PC-3 (cell line): ENCODE measurements at regions not wholly inside any gene's neighbourhood (a gene's known extent, or its start where the extent isn't known, plus 50 kb on each side); places are given as distances from the start of the nearest gene placed in this dataset.

Source experiments
- ATAC-seq: fragments of 200-7000 bp; cut with Tn5 transposase; 2 replicates; pipeline ENCODE4 v1.9.1; 2020; ENCODE audit warnings: mild to moderate bottlenecking, moderate library complexity
- BruUV-seq: library from RNA; stranded (reverse); fragments of 400-500 nt; replicated peaks from 2 replicates; lab custom pipeline; 2021; lab: Mats Ljungman, UMichigan
- CTCF ChIA-PET: fragments of 300-600 bp; sonication (Branson Sonifier 250); formaldehyde crosslinking; loops from one replicate; lab custom pipeline; 2022; ENCODE audit warnings: antibody characterized with exemption; lab: Charles Lee
- POLR2A ChIA-PET: fragments of 300-600 bp; sonication (Branson Sonifier 250); formaldehyde crosslinking; loops from one replicate; lab custom pipeline; 2022; ENCODE audit warnings: antibody characterized with exemption; ENCODE audit not compliant: unreplicated experiment; lab: Charles Lee
- DNase-seq: peaks from one replicate; pipeline ENCODE4 v3.0.0-alpha.2; 2015
- H2AFZ ChIP-seq: fragments of 300-600 bp; sonication (generic); 2 replicates; pipeline ENCODE4 v1.6.0; 2016; ENCODE audit warnings: antibody characterized with exemption, low read length
- H3F3A ChIP-seq: fragments of 300-600 bp; sonication (generic); one replicate; pipeline ENCODE4 v1.6.0; 2017; ENCODE audit warnings: antibody characterized with exemption, low read length, control low read depth, mild to moderate bottlenecking; ENCODE audit not compliant: unreplicated experiment
- H3K27ac ChIP-seq: fragments of 300-600 bp; sonication (generic); 2 replicates; pipeline ENCODE4 v1.5.1; 2016; ENCODE audit warnings: mild to moderate bottlenecking, low read length
- H3K27me3 ChIP-seq: fragments of 300-600 bp; sonication (generic); 2 replicates; pipeline ENCODE4 v1.6.1; 2016; ENCODE audit warnings: low read length, mixed read lengths
- H3K36me3 ChIP-seq: fragments of 300-600 bp; sonication (generic); 2 replicates; pipeline ENCODE4 v1.6.1; 2016; ENCODE audit warnings: low read depth, mixed run types, low read length, mixed read lengths
- H3K4me1 ChIP-seq: fragments of 300-600 bp; sonication (generic); 2 replicates; pipeline ENCODE4 v1.5.1; 2016; ENCODE audit warnings: low read length; ENCODE audit not compliant: insufficient read depth
- H3K4me2 ChIP-seq: fragments of 300-600 bp; sonication (generic); 2 replicates; pipeline ENCODE4 v1.6.0; 2016; ENCODE audit warnings: low read length
- H3K4me3 ChIP-seq: fragments of 300-600 bp; sonication (generic); 2 replicates; pipeline ENCODE4 v1.5.1; 2016; ENCODE audit warnings: mild to moderate bottlenecking, low read length, mixed read lengths
- H3K79me2 ChIP-seq: fragments of 300-600 bp; sonication (generic); 2 replicates; pipeline ENCODE4 v1.6.1; 2017; ENCODE audit warnings: low read length, mixed read lengths
- H3K9ac ChIP-seq: fragments of 300-600 bp; sonication (generic); 2 replicates; pipeline ENCODE4 v1.6.0; 2016; ENCODE audit warnings: mild to moderate bottlenecking, low read length
- H3K9me2 ChIP-seq: fragments of 300-600 bp; sonication (generic); replicated peaks from 2 replicates; pipeline ENCODE4 v1.6.1; 2016; ENCODE audit warnings: mixed run types, low read length, mixed read lengths
- H3K9me3 ChIP-seq: fragments of 300-600 bp; sonication (generic); 2 replicates; pipeline ENCODE4 v1.6.1; 2016; ENCODE audit warnings: low read length, mixed read lengths
- H4K20me1 ChIP-seq: fragments of 300-600 bp; sonication (generic); 2 replicates; pipeline ENCODE4 v1.6.1; 2016; ENCODE audit warnings: low read length, mixed read lengths
- CTCF ChIP-seq: fragments of 300-600 bp; sonication (generic); conservative IDR thresholded peaks from 2 replicates; pipeline ENCODE4 v1.5.1; 2017; ENCODE audit warnings: antibody characterized with exemption, low read depth, mild to moderate bottlenecking, low read length
- EZH2 ChIP-seq: fragments of 300-600 bp; sonication (generic); IDR thresholded peaks from one replicate; pipeline ENCODE4 v1.6.1; 2017; ENCODE audit warnings: antibody characterized with exemption, mild to moderate bottlenecking, low read length; ENCODE audit not compliant: unreplicated experiment
- EZH2phosphoT487 ChIP-seq: fragments of 300-600 bp; sonication (generic); IDR thresholded peaks from 2 replicates; pipeline ENCODE4 v1.6.1; 2018; ENCODE audit warnings: mild to moderate bottlenecking, antibody characterized with exemption, low read length, borderline replicate concordance
- intact Hi-C: fragments of 100-400 bp; cut with micrococcal nuclease; formaldehyde crosslinking; loops from 2 replicates; pipeline ENCODE4 v1.9.0; 2023

GRCh38 chr6:6940031-6941025 is 167.4 kb upstream of the RREB1 start:
- Histone ChIP-seq H3K9ac (no peak overlapping the region), H3K4me1 (no peaks in the 10 kb centered on the region), H3K4me2 (no peak overlapping the region), H3K27me3 (no peaks in the 10 kb centered on the region), H3K36me3 (no peaks in the 10 kb centered on the region), H3K9me3 (no peaks in the 10 kb centered on the region), H3K9me2 (no peaks in the 10 kb centered on the region), H3K27ac (no peak overlapping the region), H3K4me3 (no peak overlapping the region), H4K20me1 (no peaks in the 10 kb centered on the region), H3K79me2 (no peaks in the 10 kb centered on the region), H3F3A (no peaks in the 10 kb centered on the region), H2AFZ (no peak overlapping the region)
- ChIA-PET POLR2A (no interaction called here), CTCF (no interaction called here)
- no peak for ATAC-seq
- BruUV-seq = no TSS peak
- intact Hi-C loops = no loop called here
- no peak for DNase-seq
- TF ChIP-seq EZH2phosphoT487 = no peak
- TF ChIP-seq CTCF = no peak
- no peak for TF ChIP-seq EZH2

GRCh38 chr6:6941201-6941600 is 166.6 kb upstream of the RREB1 start:
- Histone ChIP-seq H3K79me2 (no peaks in the 10 kb centered on the region), H2AFZ (no peak overlapping the region), H3K27me3 (no peaks in the 10 kb centered on the region), H3K4me2 (no peak overlapping the region), H3K9me2 (no peaks in the 10 kb centered on the region), H3K4me3 (no peak overlapping the region), H3K9ac (no peak overlapping the region), H3K4me1 (no peaks in the 10 kb centered on the region), H3F3A (no peaks in the 10 kb centered on the region), H3K9me3 (no peaks in the 10 kb centered on the region), H3K27ac (no peak overlapping the region), H3K36me3 (no peaks in the 10 kb centered on the region), H4K20me1 (no peaks in the 10 kb centered on the region)
- intact Hi-C loops = no loop called here
- TF ChIP-seq EZH2phosphoT487 = no peak
- ATAC-seq = no peak
- ChIA-PET POLR2A (no interaction called here), CTCF (no interaction called here)
- no TSS peak for BruUV-seq
- DNase-seq = no peak

- CTCF ChIA-PET = no interaction called here
- Histone ChIP-seq H3K9me3 (no peaks in the 10 kb centered on the region), H3K9me2 (no peaks in the 10 kb centered on the region), H3K27ac (no peak overlapping the region), H3K9ac (no peak overlapping the region), H3K79me2 (no peaks in the 10 kb centered on the region), H2AFZ (no peak overlapping the region), H3K27me3 (no peaks in the 10 kb centered on the region), H3K4me2 (no peak overlapping the region), H3K4me1 (no peaks in the 10 kb centered on the region), H3K4me3 (no peak overlapping the region), H4K20me1 (no peaks in the 10 kb centered on the region), H3K36me3 (no peaks in the 10 kb centered on the region), H3F3A (no peaks in the 10 kb centered on the region)
- ATAC-seq = no peak
- BruUV-seq = no TSS peak
- TF ChIP-seq EZH2 = no peak
- TF ChIP-seq CTCF = no peak
- TF ChIP-seq EZH2phosphoT487 = no peak
- intact Hi-C loops = no loop called here
- POLR2A ChIA-PET = no interaction called here
- no peak for DNase-seq
Observed at GRCh38 chr6:6942091-6942490, 165.7 kb upstream of the RREB1 start.
